HAP-1 (cell line): ENCODE measurements at regions not wholly inside any gene's neighbourhood (a gene's known extent, or its start where the extent isn't known, plus 50 kb on each side); places are given as distances from the start of the nearest gene placed in this dataset.

Experiments used
- DNase-seq, 2 experiments: peaks; one replicate each; pipeline ENCODE4 v3.0.0-alpha.2; 2016 to 2020; ENCODE audit warnings: low spot score in 2 of 2
- H3K27me3 ChIP-seq: fragments of 250-450 bp; sonication (Bioruptor Pico); 2 replicates; pipeline ENCODE4 v1.5.1; 2020; ENCODE audit warnings: low read depth, mild to moderate bottlenecking, moderate library complexity
- H3K36me3 ChIP-seq: fragments of 250-450 bp; sonication (Bioruptor Pico); replicated peaks from 2 replicates; pipeline ENCODE4 v1.5.1; 2020; ENCODE audit warnings: mild to moderate bottlenecking
- H3K4me1 ChIP-seq: fragments of 250-450 bp; sonication (Bioruptor Pico); 2 replicates; pipeline ENCODE4 v1.5.1; 2020; ENCODE audit warnings: mild to moderate bottlenecking
- H3K4me3 ChIP-seq: fragments of 250-450 bp; sonication (Bioruptor Pico); 2 replicates; pipeline ENCODE4 v1.5.1; 2020; ENCODE audit warnings: mild to moderate bottlenecking, moderate library complexity
- H3K9me3 ChIP-seq: fragments of 250-450 bp; sonication (Bioruptor Pico); 2 replicates; pipeline ENCODE4 v1.5.1; 2020; ENCODE audit warnings: mild to moderate bottlenecking, moderate library complexity
- in situ Hi-C: fragments of 300-500 bp; cut with MboI; formaldehyde crosslinking; loops from 3 replicates; pipeline ENCODE4 v1.14.3; 2020; ENCODE audit warnings: low sequenced_read_pairs, inconsistent platforms, mixed read lengths

GRCh38 chrX:116618546-116618945 is 155.8 kb upstream of the CT83 start:
- DNase-seq, result no peak
- no peaks in the 10 kb centered on the region for H3K36me3 ChIP-seq
- no peaks in the 10 kb centered on the region for H3K4me1 ChIP-seq
- in situ Hi-C loops, result no loop called here
- no peaks in the 10 kb centered on the region for H3K27me3 ChIP-seq
- no peaks in the 10 kb centered on the region for H3K9me3 ChIP-seq
- no peak overlapping the region for H3K4me3 ChIP-seq

GRCh38 chrX:116607776-116608175 is 145.0 kb upstream of the CT83 start:
- no peak for DNase-seq
- H3K4me3 ChIP-seq, result no peak overlapping the region
- no peaks in the 10 kb centered on the region for H3K36me3 ChIP-seq
- H3K9me3 ChIP-seq, result no peaks in the 10 kb centered on the region
- H3K4me1 ChIP-seq, result no peaks in the 10 kb centered on the region
- in situ Hi-C loops, result no loop called here
- H3K27me3 ChIP-seq, result no peaks in the 10 kb centered on the region

GRCh38 chrX:116605576-116605975 is 142.8 kb upstream of the CT83 start:
- H3K36me3 ChIP-seq, result no peaks in the 10 kb centered on the region
- in situ Hi-C loops, result no loop called here
- no peaks in the 10 kb centered on the region for H3K9me3 ChIP-seq
- no peaks in the 10 kb centered on the region for H3K4me1 ChIP-seq
- DNase-seq, result no peak
- H3K27me3 ChIP-seq, result no peaks in the 10 kb centered on the region
- H3K4me3 ChIP-seq, result no peak overlapping the region

DNA sequence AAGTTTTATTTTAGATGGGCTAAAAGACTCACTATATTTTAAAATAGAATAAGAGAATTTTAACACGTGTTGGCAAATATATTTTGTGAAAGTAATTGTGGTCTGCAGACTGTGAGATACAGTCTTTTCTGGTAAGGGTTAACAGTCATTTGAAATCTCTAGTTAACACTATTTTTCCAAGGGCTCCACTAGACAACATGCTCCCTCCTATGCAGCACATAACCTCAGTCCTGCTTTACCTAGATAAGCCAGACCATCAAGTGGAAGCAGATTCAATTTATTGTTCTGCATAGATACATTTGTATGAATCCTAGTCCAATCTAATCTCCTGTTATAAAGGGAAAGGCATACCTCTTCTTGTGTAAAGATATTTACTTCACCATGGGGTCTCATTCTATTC is 133.2 kb upstream of the CT83 start:
- Histone ChIP-seq H3K4me3 (no peak overlapping the region), H3K9me3 (no peaks in the 10 kb centered on the region), H3K27me3 (no peaks in the 10 kb centered on the region), H3K4me1 (no peaks in the 10 kb centered on the region), H3K36me3 (no peaks in the 10 kb centered on the region)
- DNase-seq, result no peak
- in situ Hi-C loops, result no loop called here
